ENCODE measurements at regions not wholly inside any gene's neighbourhood (a gene's known extent, or its start where the extent isn't known, plus 50 kb on each side); places are given as distances from the start of the nearest gene placed in this dataset.

DNA sequence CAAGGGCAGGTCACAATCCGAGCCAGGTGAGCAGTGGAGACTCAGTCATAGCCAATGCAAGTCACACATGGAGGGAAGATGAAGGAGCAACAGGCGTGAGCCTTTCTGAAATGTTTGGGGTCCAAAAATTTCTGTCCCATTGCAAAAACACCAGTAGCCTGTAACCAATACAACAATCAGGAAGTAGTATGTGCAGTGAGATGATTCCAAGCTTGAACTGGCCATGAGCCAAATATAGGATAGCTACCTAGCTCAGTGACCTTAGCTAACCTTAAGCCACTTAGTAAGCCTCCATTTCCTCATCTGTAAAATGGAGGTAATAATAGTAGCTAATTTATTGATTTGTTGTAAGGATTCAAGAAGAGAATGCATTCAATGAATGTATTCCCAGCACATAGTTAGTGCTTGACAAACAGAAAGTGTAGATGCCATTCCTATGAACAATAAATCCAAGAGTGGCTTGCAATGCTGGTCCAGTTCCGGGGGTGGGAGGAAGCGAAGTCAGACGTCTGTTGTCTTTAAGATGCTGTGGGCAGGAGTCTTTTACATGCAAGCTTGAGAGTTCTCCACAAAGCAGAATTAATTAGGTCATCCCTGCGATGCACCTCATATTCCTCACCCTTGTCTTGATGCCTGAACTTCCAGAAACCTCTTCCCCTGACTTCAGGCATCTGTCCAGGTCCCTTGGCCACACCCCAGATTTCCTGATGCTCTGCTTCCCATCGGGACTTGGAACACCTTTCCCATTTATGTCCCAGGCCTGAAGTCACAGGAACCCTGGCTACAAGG, 195.7 kb upstream of the UBL3 start:
- no peak for TF ChIP-seq CTCF (IDR thresholded peaks at IDR 0.05)
- no peak for TF ChIP-seq POLR2AphosphoS5 (IDR thresholded peaks at IDR 0.05)
- no peak for TF ChIP-seq POLR2A (IDR thresholded peaks at IDR 0.05)
